ENCODE measurements at regions not wholly inside any gene's neighbourhood (a gene's known extent, or its start where the extent isn't known, plus 50 kb on each side); places are given as distances from the start of the nearest gene placed in this dataset.
A peak's percentile ranks its signal among the peaks of the same experiment; 100 is the strongest.
"Not testable (repeated sequence)": the region's sequence is repeated elsewhere in the genome, so short reads cannot be mapped to it uniquely, and the experiment has no call there.

GRCh38 chr17:71202449-71202848 is 918.4 kb upstream of the SOX9 start:
- peak; percentile 16 for DNase-seq (ENCODE audit: low read depth)

GRCh38 chr17:71203953-71204352 is 916.9 kb upstream of the SOX9 start:
- DNase-seq (ENCODE audit: low read depth): peak; percentile 32

- DNase-seq (ENCODE audit: low read depth): not testable (repeated sequence)
Observed at GRCh38 chr17:71205951-71206350, 914.9 kb upstream of the SOX9 start.

GRCh38 chr17:71208111-71208704 is 912.6 kb upstream of the SOX9 start:
- DNase-seq (ENCODE audit: low read depth): peak; percentile 68

- DNase-seq (ENCODE audit: low read depth): no peak
Observed at GRCh38 chr17:71213936-71214335, 906.9 kb upstream of the SOX9 start.

- DNase-seq (ENCODE audit: low read depth): no peak
Observed at GRCh38 chr17:71217769-71218168, 903.1 kb upstream of the SOX9 start.

- no peak for DNase-seq (ENCODE audit: low read depth)
Observed at GRCh38 chr17:71224824-71225575, 895.8 kb upstream of the SOX9 start.

- no peak for DNase-seq (ENCODE audit: low read depth)
Observed at GRCh38 chr17:71227841-71228240, 893.0 kb upstream of the SOX9 start.

- DNase-seq (ENCODE audit: low read depth): no peak
Observed at GRCh38 chr17:71229070-71229469, 891.8 kb upstream of the SOX9 start.

- DNase-seq (ENCODE audit: low read depth): peak; percentile 13
Observed at GRCh38 chr17:71232801-71233559, 887.8 kb upstream of the SOX9 start.

- no peak for DNase-seq (ENCODE audit: low read depth)
Observed at GRCh38 chr17:71234349-71234748, 886.5 kb upstream of the SOX9 start.

GRCh38 chr17:71237903-71238538 is 882.8 kb upstream of the SOX9 start:
- DNase-seq (ENCODE audit: low read depth): peak; percentile 42

GRCh38 chr17:71247441-71248015 is 873.3 kb upstream of the SOX9 start:
- DNase-seq (ENCODE audit: low read depth): no peak

GRCh38 chr17:71251276-71251675 is 869.5 kb upstream of the SOX9 start:
- peak; percentile 19 for DNase-seq (ENCODE audit: low read depth)

GRCh38 chr17:71251951-71252350 is 868.9 kb upstream of the SOX9 start:
- no peak for DNase-seq (ENCODE audit: low read depth)

- DNase-seq (ENCODE audit: low read depth): no peak
Observed at GRCh38 chr17:71252436-71252835, 868.4 kb upstream of the SOX9 start.

GRCh38 chr17:71257096-71257495 is 863.7 kb upstream of the SOX9 start:
- DNase-seq (ENCODE audit: low read depth): no peak

GRCh38 chr17:71260366-71260940 is 860.4 kb upstream of the SOX9 start:
- DNase-seq (ENCODE audit: low read depth): peak; percentile 25

GRCh38 chr17:71262586-71262985 is 858.2 kb upstream of the SOX9 start:
- no peak for DNase-seq (ENCODE audit: low read depth)

GRCh38 chr17:71267668-71268067 is 853.2 kb upstream of the SOX9 start:
- no peak for DNase-seq (ENCODE audit: low read depth)

GRCh38 chr17:71269201-71269600 is 851.6 kb upstream of the SOX9 start:
- no peak for DNase-seq (ENCODE audit: low read depth)

- no peak for DNase-seq (ENCODE audit: low read depth)
Observed at GRCh38 chr17:71273441-71273840, 847.4 kb upstream of the SOX9 start.

Data from iris pigment epithelial cell (primary cell).